NCI-H2227 treated with DMSO at 0.1 percent for 48 hours (cell line): ENCODE measurements at regions not wholly inside any gene's neighbourhood (a gene's known extent, or its start where the extent isn't known, plus 50 kb on each side); places are given as distances from the start of the nearest gene placed in this dataset.
A peak's percentile ranks its signal among the peaks of the same experiment; 100 is the strongest.

Experiments used
- DNase-seq: peaks from one replicate; lab custom pipeline; 2025; lab: John Stamatoyannopoulos, UW

DNA sequence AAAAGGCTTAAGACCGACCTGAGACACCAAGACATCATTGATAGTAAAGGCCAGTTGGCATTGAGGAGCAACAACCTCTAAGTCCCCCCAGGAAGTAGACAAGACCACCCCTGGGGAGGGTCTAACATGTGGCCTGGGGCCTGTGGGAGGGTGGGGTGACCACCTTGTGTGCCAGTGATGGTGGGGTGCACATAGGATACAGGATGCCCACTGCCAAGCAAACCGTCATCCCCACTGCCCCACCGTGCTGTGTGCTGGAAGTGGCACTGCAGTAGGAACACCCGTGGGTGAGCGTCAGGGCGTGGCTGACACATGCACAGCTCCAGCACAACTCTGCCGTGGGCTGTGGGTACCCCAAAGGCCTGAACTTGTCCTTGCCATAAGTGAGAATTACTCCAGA is 84.3 kb upstream of the LGALSL start:
- DNase-seq: no peak

DNA sequence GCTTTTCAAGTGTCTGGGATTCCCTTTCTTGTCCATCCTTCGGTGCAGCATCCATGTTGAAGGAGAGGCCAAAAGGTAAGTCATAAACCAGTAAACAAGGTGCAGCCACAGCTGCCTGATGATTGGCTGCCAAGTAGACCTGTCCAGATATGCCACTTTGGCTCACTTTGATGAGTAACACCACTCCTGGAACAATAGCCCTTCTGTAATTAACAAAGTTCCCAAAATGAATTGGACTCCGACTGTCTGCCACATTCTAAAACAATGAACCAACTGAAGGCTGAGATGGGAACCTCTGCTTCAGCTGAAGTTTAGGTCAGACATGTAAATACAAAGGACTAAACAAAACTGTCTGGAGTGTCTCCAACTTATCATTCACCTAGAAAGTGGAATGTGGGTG is 82.2 kb upstream of the LGALSL start:
- no peak for DNase-seq

DNA sequence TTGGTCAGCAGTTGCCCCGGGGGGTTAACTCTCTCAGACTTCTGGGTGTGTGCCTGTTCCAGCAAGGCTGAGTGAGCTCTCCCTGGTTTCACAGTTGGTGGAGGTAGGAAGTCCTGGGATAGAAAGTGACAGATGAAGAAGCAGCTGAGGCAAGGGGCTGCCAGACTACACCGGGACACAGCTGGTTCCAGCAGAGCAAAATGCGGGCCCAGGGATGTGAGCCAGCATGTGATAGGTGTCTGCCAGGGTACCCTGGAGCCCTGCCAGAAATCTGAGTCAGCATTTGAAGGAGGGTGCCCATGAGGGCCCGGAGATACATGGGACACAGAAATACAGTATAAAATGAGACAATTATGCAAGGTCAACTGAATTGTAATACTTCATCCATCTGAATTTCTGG is 79.3 kb upstream of the LGALSL start:
- DNase-seq: no peak

GRCh38 chr2:64376926-64377325 is 77.0 kb upstream of the LGALSL start:
- DNase-seq: no peak

DNA sequence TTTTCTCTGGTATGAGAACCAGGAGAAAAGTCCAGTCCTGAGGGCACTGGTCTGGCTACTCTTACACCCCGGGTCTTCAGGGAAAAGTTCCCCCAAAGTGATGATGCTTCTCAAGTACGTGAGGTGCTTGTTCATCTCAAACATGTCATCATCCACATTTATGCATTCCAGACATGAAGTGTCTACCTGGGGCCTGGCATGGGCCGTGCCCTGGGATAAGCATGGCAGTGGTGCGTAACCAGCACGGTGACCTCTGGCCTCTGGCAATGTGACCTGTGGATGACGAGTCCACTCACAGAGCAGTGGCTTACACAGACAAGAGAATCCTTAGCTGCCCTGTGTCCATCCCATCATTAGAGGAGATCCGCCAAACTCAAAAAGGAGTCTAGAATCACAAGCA is 74.8 kb upstream of the LGALSL start:
- DNase-seq: no peak

DNA sequence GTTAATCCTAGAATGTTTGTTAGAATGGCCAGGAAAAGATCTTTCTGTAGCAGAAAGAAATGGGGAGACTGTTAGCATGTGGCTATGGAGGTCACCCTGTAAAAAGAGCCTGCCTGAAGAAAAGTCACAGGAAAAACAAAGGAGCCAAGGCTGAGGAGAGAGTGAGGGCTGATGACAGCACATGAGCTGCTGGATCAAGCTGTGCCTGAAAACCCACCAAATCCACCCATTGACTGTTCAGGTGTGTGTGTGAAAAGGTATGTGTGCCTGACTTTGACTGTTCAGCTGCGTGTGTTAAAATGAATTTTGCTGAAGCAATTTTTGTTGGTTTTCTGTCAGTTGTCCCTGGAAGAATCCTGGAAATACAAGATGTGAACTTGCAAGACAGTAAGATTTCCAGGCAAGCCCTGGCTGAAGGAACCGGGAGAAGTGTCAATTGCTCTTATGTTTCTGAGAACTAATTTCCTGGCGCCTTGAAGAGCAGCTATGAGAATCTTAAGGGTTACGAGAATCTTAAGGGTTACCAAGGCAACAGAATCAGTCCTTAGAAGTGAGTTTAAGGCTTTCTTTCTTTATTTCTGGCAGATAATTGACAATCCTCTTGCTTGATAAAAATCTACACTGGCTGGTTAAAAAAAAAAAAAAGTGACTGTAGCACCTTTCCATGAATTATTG is 73.0 kb upstream of the LGALSL start:
- no peak for DNase-seq

GRCh38 chr2:64383016-64383591 is 70.9 kb upstream of the LGALSL start:
- DNase-seq: no peak

DNA sequence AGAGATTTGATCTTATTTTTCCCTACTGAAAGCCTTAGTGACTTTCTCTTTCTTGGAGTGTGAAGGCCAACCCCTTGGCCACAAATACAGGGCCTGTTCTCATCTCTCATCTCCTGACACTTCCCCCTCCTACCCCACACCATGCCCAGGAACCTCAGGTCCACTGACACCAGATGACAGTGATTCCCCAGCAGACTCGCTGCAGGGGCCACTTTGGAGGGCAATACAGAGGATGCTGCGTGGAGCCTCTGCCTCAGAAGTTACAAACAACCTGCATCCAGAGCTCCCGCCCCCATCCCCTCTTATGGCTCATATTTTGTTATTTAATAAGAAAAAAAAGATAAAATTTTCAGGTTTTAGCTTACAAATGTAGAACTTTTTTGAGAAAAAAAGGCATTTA is 70.1 kb upstream of the LGALSL start:
- no peak for DNase-seq

GRCh38 chr2:64386676-64387075 is 67.3 kb upstream of the LGALSL start:
- no peak for DNase-seq

DNA sequence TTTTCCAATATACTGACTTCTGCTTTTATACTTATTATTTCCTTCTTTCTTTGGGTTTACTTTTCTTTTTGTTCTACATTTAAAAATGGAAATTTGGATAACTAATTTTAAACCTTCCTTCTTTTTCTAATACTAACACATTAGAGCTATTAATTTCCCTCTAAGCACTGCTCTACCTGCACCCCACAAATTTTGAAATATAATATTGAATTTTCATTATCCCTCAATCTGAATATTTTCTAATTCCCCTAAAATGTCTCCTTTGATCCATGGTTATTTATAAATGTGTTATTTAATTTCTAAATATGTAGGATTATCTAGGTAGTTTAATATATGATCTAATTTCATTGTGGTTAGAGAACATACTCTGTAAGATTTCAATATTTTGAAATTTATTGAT is 63.4 kb upstream of the LGALSL start:
- DNase-seq: no peak

- DNase-seq: no peak
Measured at GRCh38 chr2:64391424-64391823, 62.5 kb upstream of the LGALSL start.

DNA sequence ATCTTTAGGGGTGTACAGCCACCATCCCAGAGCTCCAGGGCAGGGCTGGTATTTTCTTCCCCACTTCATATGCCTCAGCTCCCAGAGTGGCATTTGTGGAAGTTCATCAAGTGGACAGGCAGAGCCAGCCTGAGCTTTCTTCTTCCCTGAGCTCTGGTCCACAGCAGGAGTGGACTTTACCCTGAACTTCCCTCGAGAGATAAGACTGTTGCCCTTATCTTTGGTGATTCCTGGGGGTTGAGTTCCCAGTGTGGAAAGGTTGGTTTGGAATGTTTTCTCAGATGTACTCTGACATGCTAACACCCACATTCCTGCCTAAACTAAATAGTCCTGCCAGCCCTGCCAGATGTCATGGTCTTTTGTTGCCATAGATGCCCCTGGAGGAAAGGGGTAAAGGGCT is 62.0 kb upstream of the LGALSL start:
- DNase-seq: no peak

GRCh38 chr2:64392529-64392928 is 61.4 kb upstream of the LGALSL start:
- DNase-seq: no peak

GRCh38 chr2:64393383-64394010 is 60.5 kb upstream of the LGALSL start:
- no peak for DNase-seq

DNA sequence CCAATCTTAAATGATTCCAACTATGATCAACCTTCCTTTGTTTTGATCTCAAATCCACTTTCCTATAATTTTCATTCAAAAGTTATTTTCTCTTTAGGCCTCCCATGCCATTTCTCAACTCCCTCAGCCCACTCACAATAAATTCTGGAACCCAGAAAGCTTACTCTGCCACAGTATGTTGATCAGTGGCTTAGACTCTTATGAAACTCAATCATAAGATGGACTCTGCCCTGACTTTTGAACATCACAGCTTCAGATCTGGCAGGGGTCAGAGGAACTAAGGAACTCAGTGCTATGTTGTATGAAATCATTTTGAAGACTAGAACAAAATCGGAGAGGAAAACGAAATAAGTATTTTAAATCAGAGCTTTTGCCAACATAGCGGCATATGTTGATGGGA is 59.8 kb upstream of the LGALSL start:
- DNase-seq: no peak

DNA sequence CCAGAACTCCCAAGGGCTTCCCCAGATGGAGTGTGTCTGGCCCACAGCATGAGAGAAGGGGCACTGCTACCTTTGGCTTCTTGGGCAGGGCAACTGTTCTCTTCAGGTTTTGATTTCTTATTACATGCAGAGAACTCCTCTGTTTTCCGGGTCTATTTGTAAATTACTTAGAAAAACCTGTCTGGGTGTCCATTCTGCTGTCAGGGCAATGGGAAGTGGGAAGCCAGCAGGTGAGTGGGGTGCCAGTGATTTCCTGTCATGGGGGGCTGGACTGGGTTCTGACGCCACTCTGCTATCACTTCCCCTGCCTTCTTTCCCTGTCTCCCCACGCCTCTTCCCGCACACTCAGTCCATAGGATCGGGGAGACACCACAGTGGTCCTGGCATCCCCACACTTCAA is 58.0 kb upstream of the LGALSL start:
- DNase-seq: no peak

GRCh38 chr2:64396551-64396950 is 57.4 kb upstream of the LGALSL start:
- DNase-seq: no peak

- DNase-seq: no peak
Measured at GRCh38 chr2:64398516-64399129, 55.3 kb upstream of the LGALSL start.

DNA sequence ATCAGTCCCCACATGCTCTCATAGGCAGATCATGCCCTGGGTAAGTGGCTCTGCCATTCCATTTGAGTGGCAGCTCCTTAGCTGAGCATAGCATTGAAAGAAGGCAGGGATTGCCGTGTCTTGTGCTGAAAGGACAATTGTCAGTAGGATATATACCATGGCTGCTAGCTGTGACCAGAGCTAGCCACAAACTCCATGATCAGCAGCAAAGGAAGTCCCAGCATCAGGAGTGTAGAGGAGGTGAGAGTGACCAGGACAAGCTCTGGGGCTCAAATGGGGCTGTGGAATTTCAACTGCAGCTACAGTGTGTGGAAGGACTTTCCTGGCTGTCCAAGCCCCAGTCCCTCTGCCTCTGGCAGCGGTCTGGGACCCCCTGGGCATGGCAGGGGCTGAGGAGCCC is 54.4 kb upstream of the LGALSL start:
- no peak for DNase-seq

- no peak for DNase-seq
Measured at GRCh38 chr2:64400105-64400728, 53.7 kb upstream of the LGALSL start.

DNA sequence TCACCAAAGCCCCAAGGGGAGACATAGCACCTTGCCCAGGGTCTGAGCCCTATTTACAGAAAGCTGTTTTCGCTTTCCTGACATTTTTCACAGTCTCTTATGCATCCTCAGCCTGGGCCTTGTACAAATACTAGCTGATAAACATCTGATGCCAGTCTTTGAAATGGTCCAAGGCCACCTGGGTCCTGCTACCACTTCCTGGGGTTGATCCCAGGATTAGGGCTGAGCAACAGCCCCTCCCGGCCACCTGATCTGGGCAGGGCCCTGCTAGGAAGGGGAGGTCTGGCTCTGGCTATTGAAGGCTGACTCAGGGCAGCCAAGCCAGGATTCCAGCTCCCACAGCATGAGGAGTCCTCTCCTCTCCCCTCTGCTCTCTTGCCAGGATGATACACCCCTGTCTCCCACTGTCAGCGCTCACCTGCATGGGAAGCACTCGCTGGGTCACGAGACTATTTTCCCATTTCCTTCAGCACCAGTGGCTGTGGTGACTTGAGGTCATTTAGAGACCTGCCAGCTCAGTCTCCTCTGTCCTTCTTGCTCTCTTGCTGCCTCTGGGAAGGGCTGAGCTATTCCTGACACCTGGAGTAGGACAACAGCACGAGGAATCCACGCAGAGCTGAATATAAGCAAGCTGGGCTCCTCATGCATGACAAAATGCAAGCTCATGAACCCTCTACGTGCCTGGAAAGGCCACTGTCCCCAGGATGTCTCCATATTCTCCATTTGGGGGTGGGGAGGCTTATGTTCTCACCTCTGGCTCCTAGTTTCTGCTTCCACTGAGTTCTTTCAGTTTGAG is 53.0 kb upstream of the LGALSL start:
- DNase-seq: no peak

- peak; percentile 12 for DNase-seq
Measured at GRCh38 chr2:64401529-64401880, 52.5 kb upstream of the LGALSL start.
